ENCODE measurements at regions not wholly inside any gene's neighbourhood (a gene's known extent, or its start where the extent isn't known, plus 50 kb on each side); places are given as distances from the start of the nearest gene placed in this dataset.

DNA sequence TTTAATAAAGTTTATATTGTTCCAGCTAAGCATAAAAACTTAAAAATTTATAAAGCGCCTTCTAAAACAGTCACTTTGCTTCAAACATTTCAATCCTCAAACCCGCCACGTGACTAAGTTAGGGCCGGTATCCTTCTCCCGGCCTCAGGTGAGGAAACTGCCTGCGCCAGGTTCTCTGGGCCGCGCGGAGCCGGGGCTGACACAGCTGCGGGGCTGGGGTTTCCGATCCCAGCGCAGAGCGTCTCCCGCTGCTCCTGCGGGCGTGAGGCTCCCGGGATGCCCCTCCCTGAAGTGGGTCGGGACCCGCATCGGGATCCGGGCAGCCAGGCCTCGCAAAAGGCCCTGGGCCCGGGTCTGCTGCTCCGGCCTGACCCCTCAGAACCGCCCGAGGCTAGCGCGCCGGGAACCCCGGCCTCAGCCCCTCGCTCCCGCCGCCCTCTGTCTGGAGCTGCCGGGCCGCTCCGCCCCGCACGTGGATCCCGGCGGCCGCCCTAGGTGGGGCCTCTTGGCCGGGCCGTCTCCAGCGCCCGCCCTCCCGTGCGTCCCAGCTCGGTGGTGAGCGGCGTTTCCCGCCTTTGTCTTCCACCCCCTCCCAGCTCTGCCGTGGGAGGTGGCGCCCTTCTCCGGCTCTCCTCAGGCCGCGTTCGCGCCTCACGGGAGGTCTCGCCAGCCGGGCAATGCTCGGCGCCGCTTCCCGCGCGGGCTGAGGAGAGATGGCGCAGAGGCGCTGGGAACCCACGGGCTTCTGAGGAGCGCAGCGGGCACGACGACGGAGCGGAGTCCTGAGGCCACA is 267.9 kb downstream of the DLL1 start:
- TF ChIP-seq TAF1 (IDR thresholded peaks at IDR 0.05; ENCODE audit: borderline replicate concordance, insufficient read depth, low read length) (no peak), POLR2AphosphoS5 (IDR thresholded peaks at IDR 0.05; ENCODE audit: low read depth, low read length) (no peak)
- TF ChIP-seq, protein P1, sequence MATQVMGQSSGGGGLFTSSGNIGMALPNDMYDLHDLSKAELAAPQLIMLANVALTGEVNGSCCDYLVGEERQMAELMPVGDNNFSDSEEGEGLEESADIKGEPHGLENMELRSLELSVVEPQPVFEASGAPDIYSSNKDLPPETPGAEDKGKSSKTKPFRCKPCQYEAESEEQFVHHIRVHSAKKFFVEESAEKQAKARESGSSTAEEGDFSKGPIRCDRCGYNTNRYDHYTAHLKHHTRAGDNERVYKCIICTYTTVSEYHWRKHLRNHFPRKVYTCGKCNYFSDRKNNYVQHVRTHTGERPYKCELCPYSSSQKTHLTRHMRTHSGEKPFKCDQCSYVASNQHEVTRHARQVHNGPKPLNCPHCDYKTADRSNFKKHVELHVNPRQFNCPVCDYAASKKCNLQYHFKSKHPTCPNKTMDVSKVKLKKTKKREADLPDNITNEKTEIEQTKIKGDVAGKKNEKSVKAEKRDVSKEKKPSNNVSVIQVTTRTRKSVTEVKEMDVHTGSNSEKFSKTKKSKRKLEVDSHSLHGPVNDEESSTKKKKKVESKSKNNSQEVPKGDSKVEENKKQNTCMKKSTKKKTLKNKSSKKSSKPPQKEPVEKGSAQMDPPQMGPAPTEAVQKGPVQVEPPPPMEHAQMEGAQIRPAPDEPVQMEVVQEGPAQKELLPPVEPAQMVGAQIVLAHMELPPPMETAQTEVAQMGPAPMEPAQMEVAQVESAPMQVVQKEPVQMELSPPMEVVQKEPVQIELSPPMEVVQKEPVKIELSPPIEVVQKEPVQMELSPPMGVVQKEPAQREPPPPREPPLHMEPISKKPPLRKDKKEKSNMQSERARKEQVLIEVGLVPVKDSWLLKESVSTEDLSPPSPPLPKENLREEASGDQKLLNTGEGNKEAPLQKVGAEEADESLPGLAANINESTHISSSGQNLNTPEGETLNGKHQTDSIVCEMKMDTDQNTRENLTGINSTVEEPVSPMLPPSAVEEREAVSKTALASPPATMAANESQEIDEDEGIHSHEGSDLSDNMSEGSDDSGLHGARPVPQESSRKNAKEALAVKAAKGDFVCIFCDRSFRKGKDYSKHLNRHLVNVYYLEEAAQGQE (IDR thresholded peaks at IDR 0.05; ENCODE audit: insufficient read depth in 1 of 2, low read depth in 2 of 2, low read length in 2 of 2) = no peak
